ENCODE measurements at regions not wholly inside any gene's neighbourhood (a gene's known extent, or its start where the extent isn't known, plus 50 kb on each side); places are given as distances from the start of the nearest gene placed in this dataset.

DNA sequence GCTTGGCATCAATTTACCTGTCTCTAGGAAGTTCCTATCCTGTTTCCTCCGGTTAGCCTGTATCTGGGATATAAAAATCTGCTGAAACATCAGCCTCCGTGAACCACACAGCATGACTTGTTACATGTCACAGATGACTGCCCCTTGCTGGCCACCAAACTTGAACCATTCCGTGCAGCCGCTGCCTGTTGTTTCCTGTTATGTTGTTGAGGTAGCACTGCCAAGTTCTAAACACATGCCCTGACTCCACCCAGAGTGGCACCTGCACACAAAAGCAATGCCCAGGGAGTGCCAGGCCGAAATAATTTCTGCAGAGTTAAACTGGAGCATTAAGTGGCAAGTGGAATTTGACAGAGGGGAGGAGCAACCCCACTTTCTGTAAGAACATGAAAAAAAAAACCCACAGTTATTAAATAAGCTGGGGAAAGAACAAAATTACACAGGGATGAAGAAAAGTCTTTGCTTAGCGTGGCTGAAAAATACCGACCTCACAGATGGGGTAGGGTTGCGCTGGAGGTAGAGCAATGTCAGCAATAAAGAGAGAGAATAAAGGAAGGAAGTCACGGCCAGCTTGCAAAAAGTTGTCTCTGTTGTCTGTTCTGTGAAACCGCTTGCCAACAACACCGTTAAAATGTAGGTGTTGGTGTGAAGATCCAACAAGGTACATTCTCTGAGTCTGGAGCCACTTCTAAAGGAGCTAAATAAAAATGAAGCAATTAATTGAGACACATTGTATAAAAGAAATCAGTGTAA lies 174.6 kb upstream of the CDH13 start:
- TF ChIP-seq, protein P1, sequence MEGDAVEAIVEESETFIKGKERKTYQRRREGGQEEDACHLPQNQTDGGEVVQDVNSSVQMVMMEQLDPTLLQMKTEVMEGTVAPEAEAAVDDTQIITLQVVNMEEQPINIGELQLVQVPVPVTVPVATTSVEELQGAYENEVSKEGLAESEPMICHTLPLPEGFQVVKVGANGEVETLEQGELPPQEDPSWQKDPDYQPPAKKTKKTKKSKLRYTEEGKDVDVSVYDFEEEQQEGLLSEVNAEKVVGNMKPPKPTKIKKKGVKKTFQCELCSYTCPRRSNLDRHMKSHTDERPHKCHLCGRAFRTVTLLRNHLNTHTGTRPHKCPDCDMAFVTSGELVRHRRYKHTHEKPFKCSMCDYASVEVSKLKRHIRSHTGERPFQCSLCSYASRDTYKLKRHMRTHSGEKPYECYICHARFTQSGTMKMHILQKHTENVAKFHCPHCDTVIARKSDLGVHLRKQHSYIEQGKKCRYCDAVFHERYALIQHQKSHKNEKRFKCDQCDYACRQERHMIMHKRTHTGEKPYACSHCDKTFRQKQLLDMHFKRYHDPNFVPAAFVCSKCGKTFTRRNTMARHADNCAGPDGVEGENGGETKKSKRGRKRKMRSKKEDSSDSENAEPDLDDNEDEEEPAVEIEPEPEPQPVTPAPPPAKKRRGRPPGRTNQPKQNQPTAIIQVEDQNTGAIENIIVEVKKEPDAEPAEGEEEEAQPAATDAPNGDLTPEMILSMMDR (IDR thresholded peaks at IDR 0.05) = no peak
- Mint-ChIP-seq H3K36me3 (ENCODE audit: low read depth) (no peaks in the 10 kb centered on the region), H3K27me3 (ENCODE audit: low read depth, poor library complexity) (peaks cover 23% of the 10 kb centered on the region), H3K27ac (no peak overlapping the region), H3K4me3 (no peak overlapping the region), H3K9me3 (no peaks in the 10 kb centered on the region), H3K4me1 (no peaks in the 10 kb centered on the region)
- no peak for DNase-seq

DNA sequence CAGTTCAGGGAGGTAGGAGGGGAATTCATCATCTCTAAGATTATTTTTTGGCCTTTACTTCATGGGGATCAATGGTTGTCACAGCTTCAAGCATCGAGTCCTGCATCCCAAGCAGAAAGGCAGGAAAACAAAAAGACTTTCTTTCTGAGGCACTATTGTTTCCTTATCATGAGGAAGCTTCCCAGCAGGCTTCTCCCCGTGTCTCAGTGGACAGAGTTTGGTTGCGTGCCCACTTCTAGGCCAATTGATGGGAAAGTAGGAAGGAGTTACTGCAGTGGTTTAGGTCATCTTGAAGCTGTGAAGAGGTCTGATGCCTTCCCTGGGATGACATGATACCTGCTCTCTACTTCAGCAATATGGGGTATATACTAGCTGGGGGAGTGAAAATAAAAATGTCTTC lies 175.3 kb upstream of the CDH13 start:
- no peaks in the 10 kb centered on the region for H3K4me1 Mint-ChIP-seq
- H3K27ac Mint-ChIP-seq = no peak overlapping the region
- no peaks in the 10 kb centered on the region for H3K36me3 Mint-ChIP-seq (ENCODE audit: low read depth)
- H3K4me3 Mint-ChIP-seq = no peak overlapping the region
- peaks cover 19% of the 10 kb centered on the region for H3K27me3 Mint-ChIP-seq (ENCODE audit: low read depth, poor library complexity)
- TF ChIP-seq, protein P1 (IDR thresholded peaks at IDR 0.05) = no peak
- no peak for DNase-seq
- no peaks in the 10 kb centered on the region for H3K9me3 Mint-ChIP-seq

GRCh38 chr16:82440336-82440735 lies 186.4 kb upstream of the CDH13 start:
- no peak overlapping the region for H3K4me3 Mint-ChIP-seq
- H3K27me3 Mint-ChIP-seq (ENCODE audit: low read depth, poor library complexity) = peaks cover 10% of the 10 kb centered on the region
- H3K27ac Mint-ChIP-seq = no peak overlapping the region
- DNase-seq = no peak
- H3K36me3 Mint-ChIP-seq (ENCODE audit: low read depth) = no peaks in the 10 kb centered on the region
- TF ChIP-seq, protein P1 (IDR thresholded peaks at IDR 0.05) = no peak
- no peaks in the 10 kb centered on the region for H3K9me3 Mint-ChIP-seq
- no peaks in the 10 kb centered on the region for H3K4me1 Mint-ChIP-seq

DNA sequence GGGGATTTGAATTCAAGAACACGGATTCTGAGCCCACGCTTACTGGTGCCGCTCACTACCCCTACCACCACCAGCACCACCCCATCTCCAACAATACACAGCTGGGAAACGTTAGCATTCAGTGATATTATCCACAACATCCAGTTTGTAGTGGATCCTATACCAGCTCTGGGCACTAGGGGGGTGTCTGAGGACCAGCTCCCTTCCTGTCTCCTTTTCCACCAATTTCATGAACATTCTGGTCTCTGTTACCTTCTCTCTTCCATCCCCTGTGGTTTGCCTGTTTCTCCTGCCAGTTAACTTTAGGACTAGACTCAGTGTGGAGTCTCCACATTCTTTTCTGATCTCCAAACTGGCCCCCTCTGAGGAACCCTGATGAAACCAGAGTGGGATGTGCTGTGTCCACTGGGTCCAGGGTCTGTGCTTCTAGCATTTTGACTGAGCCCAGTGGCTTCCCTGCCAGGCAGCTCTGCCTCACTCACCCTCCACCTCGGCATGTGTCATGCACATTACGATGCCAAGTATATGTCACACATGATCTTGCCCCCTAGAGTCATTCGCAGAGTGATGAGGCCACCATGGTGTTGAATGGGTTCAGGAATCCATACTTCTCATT lies 187.0 kb upstream of the CDH13 start:
- Mint-ChIP-seq H3K4me3 (no peak overlapping the region), H3K9me3 (no peaks in the 10 kb centered on the region), H3K27ac (no peak overlapping the region), H3K36me3 (ENCODE audit: low read depth) (no peaks in the 10 kb centered on the region), H3K27me3 (ENCODE audit: low read depth, poor library complexity) (peaks cover 12% of the 10 kb centered on the region), H3K4me1 (no peaks in the 10 kb centered on the region)
- TF ChIP-seq, protein P1 (IDR thresholded peaks at IDR 0.05) = peak; percentile 43
- DNase-seq = peak; percentile 27

- no peak for DNase-seq
- H3K36me3 Mint-ChIP-seq (ENCODE audit: low read depth) = no peaks in the 10 kb centered on the region
- H3K9me3 Mint-ChIP-seq = no peaks in the 10 kb centered on the region
- H3K27me3 Mint-ChIP-seq (ENCODE audit: low read depth, poor library complexity) = peaks cover 9% of the 10 kb centered on the region
- no peak overlapping the region for H3K27ac Mint-ChIP-seq
- H3K4me1 Mint-ChIP-seq = no peaks in the 10 kb centered on the region
- TF ChIP-seq, protein P1 (IDR thresholded peaks at IDR 0.05) = no peak
- no peak overlapping the region for H3K4me3 Mint-ChIP-seq
These were observed 193.7 kb upstream of the CDH13 start for GRCh38 chr16:82433042-82433441.

DNA sequence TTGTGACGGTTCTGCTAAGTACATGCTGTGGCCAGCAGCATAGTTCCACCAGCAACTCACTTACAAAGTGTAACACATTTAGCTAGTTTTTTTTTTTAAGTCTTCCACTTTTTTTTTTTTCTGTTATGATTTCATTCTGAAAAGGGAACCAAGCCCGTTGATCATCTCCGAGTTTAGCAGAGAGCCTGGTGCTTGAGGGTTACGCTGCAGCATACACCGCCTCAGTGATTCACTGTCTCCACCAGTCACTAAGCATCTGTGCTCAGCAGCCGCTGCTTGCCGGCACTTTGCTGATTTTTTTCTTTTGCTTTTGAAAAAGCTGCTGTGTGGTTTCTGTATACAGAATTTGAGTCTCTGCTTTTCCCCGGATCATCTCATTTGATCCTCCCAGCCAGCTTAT lies 194.5 kb upstream of the CDH13 start:
- no peaks in the 10 kb centered on the region for H3K36me3 Mint-ChIP-seq (ENCODE audit: low read depth)
- DNase-seq = no peak

More for the DNA sequence above, 194.5 kb upstream of the CDH13 start:
- Mint-ChIP-seq H3K4me1 (no peaks in the 10 kb centered on the region), H3K27ac (peak overlapping the region; percentile 47), H3K4me3 (no peak overlapping the region), H3K27me3 (ENCODE audit: low read depth, poor library complexity) (peaks cover 9% of the 10 kb centered on the region), H3K9me3 (no peaks in the 10 kb centered on the region)
- TF ChIP-seq, protein P1 (IDR thresholded peaks at IDR 0.05) = no peak
